ENCODE measurements at regions not wholly inside any gene's neighbourhood (a gene's known extent, or its start where the extent isn't known, plus 50 kb on each side); places are given as distances from the start of the nearest gene placed in this dataset.
"Not testable (repeated sequence)": the region's sequence is repeated elsewhere in the genome, so short reads cannot be mapped to it uniquely, and the experiment has no call there.

DNA sequence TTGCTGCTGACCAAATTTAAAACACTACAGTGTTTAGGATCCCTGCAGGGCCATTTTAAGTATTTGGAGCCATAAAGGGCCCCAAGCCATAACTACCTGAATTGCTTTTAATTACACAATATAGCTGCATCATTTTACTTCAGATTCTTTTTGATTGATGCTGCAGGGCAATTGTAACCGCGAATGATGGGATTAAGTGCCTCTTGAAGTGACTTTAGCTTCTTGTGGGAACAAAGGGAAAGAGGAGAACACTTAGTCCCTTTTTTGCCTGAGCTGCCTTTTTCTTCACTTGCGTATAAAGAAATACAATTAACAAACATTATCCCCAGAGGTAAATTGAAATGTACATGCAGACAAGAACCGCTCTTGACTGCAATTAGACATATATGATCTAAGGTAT is 228.5 kb downstream of the ZIC5 start:
- no peak for FAIRE-seq
- no peak for DNase-seq (ENCODE audit: low spot score)

DNA sequence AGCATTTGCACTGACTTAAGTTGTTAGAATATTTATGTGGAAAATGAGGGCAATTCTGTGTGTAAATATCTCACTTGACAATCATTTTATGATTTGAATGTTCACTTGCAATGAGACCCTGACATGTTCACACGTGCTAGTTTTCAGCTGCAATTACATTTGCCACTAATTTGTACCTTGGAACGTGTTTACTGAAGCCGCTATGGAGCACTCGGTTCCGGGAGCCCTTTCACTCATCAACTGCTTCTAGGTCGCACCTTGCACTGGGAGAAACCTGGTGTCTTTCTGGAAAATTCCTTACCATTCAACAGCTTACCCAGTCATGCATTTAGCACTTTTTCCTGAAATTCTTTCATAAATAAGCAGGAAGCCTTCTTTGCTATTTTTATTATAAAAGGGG is 229.6 kb downstream of the ZIC5 start:
- no peak for FAIRE-seq
- DNase-seq (ENCODE audit: low spot score): no peak

- no peak for DNase-seq (ENCODE audit: low spot score)
These were observed 231.2 kb downstream of the ZIC5 start for GRCh38 chr13:99740251-99740979.

DNA sequence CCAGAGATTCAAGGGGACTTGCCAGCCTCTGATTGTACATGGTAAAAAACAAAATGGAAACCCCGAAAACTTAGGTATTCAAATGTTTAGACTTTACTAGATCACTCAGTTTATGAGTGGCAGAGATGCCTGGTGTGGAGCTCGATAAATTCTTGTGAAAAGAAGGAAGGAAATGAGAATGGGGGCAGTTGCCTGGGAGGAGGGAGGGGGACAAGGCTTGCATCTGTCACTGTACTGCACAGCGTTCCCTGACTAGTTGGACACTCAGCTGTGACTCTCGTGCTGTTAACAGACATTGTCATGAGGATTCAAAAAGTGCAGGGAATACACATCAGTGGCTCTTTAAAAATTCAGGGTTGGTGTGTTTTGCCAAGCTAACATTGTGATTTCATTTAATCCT is 232.9 kb downstream of the ZIC5 start:
- FAIRE-seq: no peak
- no peak for DNase-seq (ENCODE audit: low spot score)

More at GRCh38 chr13:99740251-99740979, 231.2 kb downstream of the ZIC5 start:
- FAIRE-seq: no peak

GRCh38 chr13:99737481-99738245 is 233.9 kb downstream of the ZIC5 start:
- FAIRE-seq: no peak

GRCh38 chr13:99736541-99736940 is 235.0 kb downstream of the ZIC5 start:
- FAIRE-seq (no peak), DNase-seq (ENCODE audit: low spot score) (no peak)

More at GRCh38 chr13:99737481-99738245, 233.9 kb downstream of the ZIC5 start:
- no peak for DNase-seq (ENCODE audit: low spot score)

- FAIRE-seq (no peak), DNase-seq (ENCODE audit: low spot score) (no peak)
These were observed 232.9 kb downstream of the TM9SF2 start for GRCh38 chr13:99734013-99734693.

GRCh38 chr13:99733346-99733745 is 232.1 kb downstream of the TM9SF2 start:
- FAIRE-seq (no peak), DNase-seq (ENCODE audit: low spot score) (no peak)

GRCh38 chr13:99731747-99732146 is 230.5 kb downstream of the TM9SF2 start:
- FAIRE-seq (no peak), DNase-seq (ENCODE audit: low spot score) (no peak)

GRCh38 chr13:99730403-99730802 is 229.1 kb downstream of the TM9SF2 start:
- FAIRE-seq: no peak
- no peak for DNase-seq (ENCODE audit: low spot score)

GRCh38 chr13:99729745-99730144 is 228.5 kb downstream of the TM9SF2 start:
- no peak for FAIRE-seq
- no peak for DNase-seq (ENCODE audit: low spot score)

DNA sequence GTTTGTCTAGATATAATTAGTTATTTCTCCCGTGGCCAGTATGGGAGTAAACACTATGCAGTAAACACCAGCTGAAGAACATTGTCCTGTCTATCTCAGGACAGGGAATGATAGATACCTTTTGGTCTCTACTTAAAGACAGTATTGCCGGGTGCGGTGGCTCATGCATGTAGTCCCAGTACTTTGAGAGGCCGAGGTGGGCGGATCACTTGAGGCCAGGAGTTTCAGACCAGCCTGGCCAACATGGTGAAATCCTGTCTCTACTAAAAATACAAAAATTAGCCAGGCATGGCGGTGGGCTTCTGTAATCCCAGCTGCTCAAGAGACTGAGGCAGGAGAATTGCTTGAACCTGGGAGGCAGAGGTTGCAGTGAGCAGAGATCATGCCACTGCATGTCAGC is 226.4 kb downstream of the TM9SF2 start:
- DNase-seq (ENCODE audit: low spot score); FAIRE-seq: not testable (repeated sequence)

DNA sequence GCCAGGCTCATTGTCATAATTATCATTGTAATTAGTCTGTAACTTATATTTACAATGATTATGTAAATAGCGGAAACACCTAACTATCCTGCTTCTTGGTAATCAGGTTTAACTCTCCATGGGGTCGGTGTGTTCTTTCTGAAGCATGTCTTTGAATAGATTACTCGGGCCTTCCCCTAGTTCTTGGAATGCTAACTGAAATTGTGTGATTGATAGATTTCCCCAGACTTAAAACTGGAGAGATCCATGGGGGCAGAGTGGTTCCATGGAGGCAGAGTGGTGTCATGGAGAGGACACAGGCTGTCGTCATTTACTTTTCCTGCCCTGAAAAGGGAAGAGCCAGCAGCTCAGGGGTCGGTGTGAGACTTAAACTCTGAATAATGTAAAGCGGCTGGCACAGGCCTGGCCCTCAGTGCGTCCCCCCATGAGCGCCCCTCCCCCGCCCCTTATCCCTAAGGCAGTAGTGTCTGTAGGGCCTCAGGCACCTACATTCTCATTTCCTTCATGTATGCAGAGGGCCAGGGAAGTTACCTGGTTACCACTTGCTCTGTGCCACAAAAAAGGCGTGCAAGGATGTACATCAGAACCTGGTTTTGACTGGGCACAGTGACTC is 225.1 kb downstream of the TM9SF2 start:
- no peak for FAIRE-seq
- no peak for DNase-seq (ENCODE audit: low spot score)

GRCh38 chr13:99725644-99726043 is 224.4 kb downstream of the TM9SF2 start:
- DNase-seq (ENCODE audit: low spot score) (no peak), FAIRE-seq (no peak)

- DNase-seq (ENCODE audit: low spot score) (no peak), FAIRE-seq (no peak)
These were observed 223.6 kb downstream of the TM9SF2 start for GRCh38 chr13:99724633-99725517.

DNA sequence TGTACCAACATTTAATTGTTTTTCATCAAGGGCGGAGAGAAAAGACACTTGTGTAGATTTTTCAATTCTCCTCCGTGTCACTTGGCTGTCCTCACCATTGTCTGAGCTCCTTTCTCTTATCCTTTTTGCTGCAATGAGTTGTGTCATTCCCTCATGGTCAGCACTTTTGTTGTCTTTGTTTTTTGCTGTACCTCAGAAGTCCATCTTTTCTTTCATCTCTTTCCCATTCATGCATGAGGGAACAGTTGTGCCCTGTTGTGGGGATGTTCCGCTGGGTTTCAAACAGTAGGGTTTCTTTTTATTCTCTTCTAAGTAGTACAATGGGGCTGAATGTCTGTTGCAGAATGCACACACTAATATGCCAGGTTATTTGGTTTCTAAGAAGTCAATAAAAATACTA is 222.6 kb downstream of the TM9SF2 start:
- no peak for DNase-seq (ENCODE audit: low spot score)
- no peak for FAIRE-seq

- no peak for DNase-seq (ENCODE audit: low spot score)
- no peak for FAIRE-seq
These were observed 221.7 kb downstream of the TM9SF2 start for GRCh38 chr13:99722931-99723330.

DNA sequence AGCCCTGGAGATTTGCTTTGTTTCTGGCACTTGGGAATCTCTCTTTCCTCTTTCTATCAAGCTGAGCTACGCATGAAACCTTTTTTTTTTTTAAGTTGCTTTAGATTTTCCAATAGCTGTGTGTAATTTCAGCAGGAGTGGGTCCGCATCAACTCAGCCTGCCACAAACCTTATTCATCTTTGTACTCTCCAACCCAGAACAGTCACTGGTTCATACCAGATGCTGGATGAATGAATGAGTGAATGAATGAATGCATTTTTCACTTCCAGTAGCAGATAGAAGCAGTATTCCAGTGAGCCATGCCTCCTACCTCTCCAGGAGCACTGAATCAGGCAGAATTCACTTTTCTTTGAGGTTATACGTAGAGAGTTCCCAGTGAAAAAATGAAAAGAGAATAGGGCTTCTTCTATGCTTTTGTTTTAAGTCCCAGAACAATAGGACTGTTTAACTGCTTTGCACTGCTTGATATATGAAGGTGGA is 221.1 kb downstream of the TM9SF2 start:
- FAIRE-seq (no peak), DNase-seq (ENCODE audit: low spot score) (no peak)

- FAIRE-seq (no peak), DNase-seq (ENCODE audit: low spot score) (peak; percentile 25)
These were observed 220.5 kb downstream of the TM9SF2 start for GRCh38 chr13:99721606-99722337.
